ENCODE measurements at regions not wholly inside any gene's neighbourhood (a gene's known extent, or its start where the extent isn't known, plus 50 kb on each side); places are given as distances from the start of the nearest gene placed in this dataset.

GRCh38 chr16:85522842-85523601 lies 90.1 kb upstream of the GSE1 start (continued):
- no peak for TF ChIP-seq TFE3 (CRISPR knock-in tag; IDR thresholded peaks at IDR 0.05)
- TF ChIP-seq SP140L (CRISPR knock-in tag; IDR thresholded peaks at IDR 0.05; ENCODE audit: borderline replicate concordance): no peak
- no peak for TF ChIP-seq GTF3A (CRISPR knock-in tag; conservative IDR thresholded peaks at IDR 0.05)
- no peak for TF ChIP-seq ZNF841 (CRISPR knock-in tag; IDR thresholded peaks at IDR 0.05; ENCODE audit: borderline replicate concordance)
- no peak for TF ChIP-seq SOX6 (IDR thresholded peaks at IDR 0.05)
- TF ChIP-seq SOX6 (CRISPR knock-in tag; IDR thresholded peaks at IDR 0.05): no peak
- TF ChIP-seq PRMT3 (CRISPR knock-in tag; IDR thresholded peaks at IDR 0.05; ENCODE audit: borderline replicate concordance, low read depth): no peak
- no peak for TF ChIP-seq ZFP36 (IDR thresholded peaks at IDR 0.05; ENCODE audit: borderline replicate concordance, low read depth, low read length, partially characterized antibody)
- TF ChIP-seq SMC3 (IDR thresholded peaks at IDR 0.05; ENCODE audit: low read length): no peak
- TF ChIP-seq ZNF772 (CRISPR knock-in tag; IDR thresholded peaks at IDR 0.05): no peak
- TF ChIP-seq ZSCAN5A (CRISPR knock-in tag; IDR thresholded peaks at IDR 0.05; ENCODE audit: borderline replicate concordance): no peak
- no peak for TF ChIP-seq CBX1 (IDR thresholded peaks at IDR 0.05; ENCODE audit: low read depth)
- TF ChIP-seq TSC22D2 (CRISPR knock-in tag; IDR thresholded peaks at IDR 0.05; ENCODE audit: borderline replicate concordance): no peak
- TF ChIP-seq TGIF2 (CRISPR knock-in tag; IDR thresholded peaks at IDR 0.05): no peak
- TF ChIP-seq ZMYM2 (CRISPR knock-in tag; IDR thresholded peaks at IDR 0.05): no peak
- TF ChIP-seq PBX2 (CRISPR knock-in tag; IDR thresholded peaks at IDR 0.05): no peak
- TF ChIP-seq AGO2 (optimal IDR thresholded peaks at IDR 0.05; ENCODE audit: low read depth, low read length): no peak
- no peak for TF ChIP-seq ZNF12 (CRISPR knock-in tag; IDR thresholded peaks at IDR 0.05)
- no peak for TF ChIP-seq ZNF580 (CRISPR knock-in tag; IDR thresholded peaks at IDR 0.05; ENCODE audit: borderline replicate concordance, low read depth)
- TF ChIP-seq ZNF264 (CRISPR knock-in tag; IDR thresholded peaks at IDR 0.05): no peak
- TF ChIP-seq MAF1 (CRISPR knock-in tag; IDR thresholded peaks at IDR 0.05; ENCODE audit: borderline replicate concordance): no peak
- no peak for TF ChIP-seq ZNF335 (CRISPR knock-in tag; IDR thresholded peaks at IDR 0.05)
- no peak for TF ChIP-seq ZNF576 (CRISPR knock-in tag; IDR thresholded peaks at IDR 0.05)
- TF ChIP-seq STAT5B (CRISPR knock-in tag; IDR thresholded peaks at IDR 0.05): no peak
- TF ChIP-seq ZNF792 (CRISPR knock-in tag; IDR thresholded peaks at IDR 0.05): no peak
- no peak for TF ChIP-seq PRDM4 (CRISPR knock-in tag; IDR thresholded peaks at IDR 0.05; ENCODE audit: borderline replicate concordance)
